ENCODE measurements at regions not wholly inside any gene's neighbourhood (a gene's known extent, or its start where the extent isn't known, plus 50 kb on each side); places are given as distances from the start of the nearest gene placed in this dataset.
"Not testable (repeated sequence)": the region's sequence is repeated elsewhere in the genome, so short reads cannot be mapped to it uniquely, and the experiment has no call there.

GRCh38 chr6:131427434-131428058, 145.5 kb upstream of the ARG1 start:
- no peak for DNase-seq

DNA sequence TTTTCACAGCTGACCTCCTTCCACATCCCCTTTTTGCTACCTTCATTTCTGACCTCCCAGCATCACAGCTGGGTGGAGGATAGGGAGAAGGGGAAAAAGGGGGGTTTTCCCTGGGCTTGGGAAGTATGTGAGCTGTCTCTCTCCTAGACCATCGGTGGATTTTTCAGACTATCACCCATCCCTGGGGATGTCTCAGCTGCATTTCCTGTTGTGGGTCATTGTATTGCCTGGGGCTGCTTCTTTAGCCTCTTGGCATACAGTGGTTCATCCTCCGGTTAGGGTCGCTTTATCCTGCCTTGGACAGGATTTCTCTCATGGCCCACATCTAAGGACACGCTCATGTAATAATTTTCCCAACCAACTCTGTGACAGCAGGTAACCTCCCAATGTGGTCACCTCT, 142.5 kb upstream of the ARG1 start:
- no peak for DNase-seq

DNA sequence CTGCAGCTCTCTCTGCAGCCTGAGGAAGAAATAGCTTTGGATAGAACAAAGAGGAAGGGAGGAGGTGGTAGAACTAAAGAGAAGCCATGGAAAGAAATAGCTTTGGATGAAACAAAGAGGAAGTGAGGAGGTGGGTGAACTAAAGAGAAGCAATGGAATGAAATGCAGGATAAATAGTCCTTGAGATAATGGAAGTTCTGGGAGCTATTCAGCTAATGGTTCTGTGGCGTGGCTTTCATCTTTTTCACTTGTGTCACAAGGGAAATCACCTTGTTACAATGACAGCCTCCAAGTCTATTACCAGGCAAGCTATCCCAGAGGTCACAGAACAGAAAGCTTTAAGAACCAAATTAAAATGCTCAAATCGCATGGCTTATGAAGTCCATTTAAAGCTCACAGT, 141.3 kb upstream of the ARG1 start:
- no peak for DNase-seq

DNA sequence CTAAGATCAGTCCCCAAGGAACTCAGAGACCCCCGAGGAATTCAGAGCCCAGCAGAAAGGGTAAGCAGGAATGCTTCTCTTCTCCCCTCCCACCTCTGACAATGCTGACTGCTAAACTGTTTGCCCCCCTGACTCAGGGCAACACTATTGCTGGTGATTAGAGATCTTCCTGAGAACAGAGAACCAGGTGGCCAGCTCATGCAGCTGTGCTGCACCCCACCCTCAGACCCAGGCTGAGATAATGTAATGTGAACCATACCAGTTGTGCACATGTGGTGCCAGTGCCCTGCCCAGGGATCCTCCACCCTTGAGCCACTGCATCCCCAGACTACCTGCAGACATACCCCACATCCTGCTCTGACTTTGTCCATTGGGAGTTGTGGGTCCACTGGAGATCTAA, 139.1 kb upstream of the ARG1 start:
- DNase-seq: no peak

- no peak for DNase-seq
These were observed 136.7 kb upstream of the ARG1 start for GRCh38 chr6:131436358-131436757.

- DNase-seq: no peak
These were observed 130.0 kb upstream of the ARG1 start for GRCh38 chr6:131443014-131443413.

DNA sequence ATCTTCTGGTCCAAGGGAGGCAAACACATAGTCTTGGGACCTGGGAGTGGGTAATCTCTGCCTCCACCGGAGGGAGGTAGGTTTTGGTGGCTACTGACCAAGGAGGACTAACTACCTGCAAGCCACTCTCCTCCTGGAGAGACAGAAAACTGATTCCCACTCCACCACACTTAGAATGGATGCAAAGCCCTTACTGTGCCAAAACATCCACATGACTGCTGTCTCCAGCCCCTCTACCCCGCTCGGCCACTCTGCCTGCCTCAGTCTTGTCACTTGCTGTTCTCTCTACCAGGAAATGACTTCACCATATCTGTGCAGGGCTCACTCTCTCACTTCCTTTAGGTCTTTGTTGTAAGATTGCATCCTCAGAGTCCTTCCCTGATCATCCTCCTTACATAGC, 129.5 kb upstream of the ARG1 start:
- no peak for DNase-seq

DNA sequence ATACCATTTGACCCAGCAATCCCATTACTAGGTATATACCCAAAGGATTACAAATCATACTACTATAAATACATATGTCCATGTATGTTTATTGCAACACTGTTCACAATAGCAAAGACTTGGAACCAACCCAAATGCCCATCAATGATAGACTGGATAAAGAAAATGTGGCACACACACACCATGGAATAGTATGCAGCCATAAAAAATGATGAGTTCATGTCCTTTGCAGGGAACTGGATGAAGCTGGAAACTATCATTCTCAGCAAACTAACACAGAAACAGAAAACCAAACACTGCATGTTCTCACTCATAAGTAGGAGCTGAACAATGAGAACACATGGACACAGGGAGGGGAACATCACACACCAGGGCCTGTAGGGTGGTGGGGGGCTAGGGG, 127.7 kb upstream of the ARG1 start:
- DNase-seq: not testable (repeated sequence)

GRCh38 chr6:131450861-131451260, 122.2 kb upstream of the ARG1 start:
- no peak for DNase-seq

DNA sequence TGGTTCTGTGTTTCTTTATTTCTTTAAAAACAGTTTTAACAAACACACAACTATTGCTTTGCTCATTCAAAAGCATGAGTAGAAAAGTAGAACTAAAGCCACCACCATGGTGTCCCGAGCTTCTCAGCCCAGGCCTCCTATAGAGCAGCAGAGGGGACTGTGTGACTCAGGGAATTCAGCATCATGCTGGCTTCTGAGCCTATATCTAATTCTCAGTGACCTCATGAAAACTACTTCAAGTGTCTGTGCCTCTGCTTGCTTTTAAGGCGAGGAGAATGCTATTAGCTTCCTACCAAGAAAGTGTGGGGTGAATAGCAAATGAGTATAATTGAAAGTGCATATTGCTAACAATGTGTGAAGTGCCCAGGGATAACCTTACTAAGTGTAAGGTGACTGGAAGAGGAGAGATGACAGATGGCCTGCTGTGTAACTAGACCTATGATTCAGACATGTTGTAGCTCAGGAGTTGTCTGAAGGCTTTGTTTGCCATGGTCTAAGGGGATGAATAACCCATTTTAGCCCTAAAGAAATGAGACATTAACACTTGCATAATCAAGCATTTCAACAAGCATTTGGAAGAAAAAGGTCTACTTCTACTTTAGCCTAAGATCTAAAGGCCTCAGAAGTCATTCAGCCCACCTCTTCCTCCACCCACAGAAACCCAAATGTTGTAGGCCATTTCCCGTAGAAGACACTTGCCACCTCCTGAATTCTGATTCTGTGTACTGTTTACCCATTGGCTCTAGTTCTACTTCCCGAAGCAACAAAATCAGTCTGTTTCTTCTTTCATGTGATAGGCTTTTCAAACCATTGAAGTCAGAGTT, 121.5 kb upstream of the ARG1 start:
- no peak for DNase-seq

DNA sequence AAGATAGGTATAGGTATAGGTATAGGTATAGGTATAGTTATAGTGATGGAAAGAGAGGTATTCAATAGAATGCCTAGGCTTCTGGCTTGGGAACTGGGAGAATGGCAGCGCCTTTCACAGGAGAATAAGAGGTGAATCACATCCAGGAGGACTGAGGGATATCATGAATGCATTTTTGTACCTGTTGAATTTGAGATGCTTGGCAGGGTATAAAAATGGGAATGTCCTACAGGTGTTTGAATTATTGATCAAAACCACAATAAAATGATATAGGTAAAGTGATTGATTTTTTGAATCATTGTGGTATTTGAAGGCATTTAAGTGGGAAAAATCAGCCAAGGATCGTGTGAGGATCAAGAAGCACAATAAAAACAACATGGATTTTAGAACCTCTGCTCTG, 119.2 kb upstream of the ARG1 start:
- no peak for DNase-seq

DNA sequence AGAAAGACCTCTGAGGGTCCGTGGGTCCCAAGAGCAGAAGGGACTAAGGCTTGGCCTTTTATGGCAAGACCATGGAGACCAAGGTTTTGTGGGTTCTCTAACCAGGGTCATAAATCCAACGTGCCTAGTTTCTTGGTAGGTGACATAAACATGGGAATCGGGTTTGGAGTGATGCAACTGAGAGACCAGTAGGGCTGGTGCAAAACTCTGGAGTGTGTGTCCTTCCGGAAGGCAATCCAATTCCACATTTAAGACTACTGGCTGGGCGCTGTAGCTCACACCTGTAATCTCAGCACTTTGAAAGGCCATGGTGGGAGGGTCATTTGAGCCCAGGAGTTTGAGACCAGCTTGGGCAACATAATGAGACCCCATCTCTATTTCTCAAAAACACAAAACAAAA, 116.5 kb upstream of the ARG1 start:
- no peak for DNase-seq

DNA sequence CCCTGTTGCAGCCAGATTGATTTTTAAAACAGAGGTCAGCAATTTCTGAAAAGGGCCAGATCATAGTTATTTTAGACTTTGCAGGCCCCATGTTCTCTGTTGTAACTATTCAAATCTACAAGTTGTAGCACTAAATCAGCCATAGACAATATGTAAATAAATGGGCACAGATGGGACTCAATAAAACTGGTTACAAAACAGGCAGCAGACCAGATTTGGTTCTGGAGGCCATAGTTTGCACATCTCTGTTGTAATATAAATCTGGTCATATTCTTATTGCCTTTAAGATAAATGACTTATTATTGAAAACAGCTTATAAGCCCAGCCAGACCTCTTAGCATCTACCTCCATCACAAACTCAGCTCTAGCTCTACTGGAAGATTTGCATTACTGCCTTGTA, 114.0 kb upstream of the ARG1 start:
- no peak for DNase-seq

GRCh38 chr6:131460614-131461000, 112.4 kb upstream of the ARG1 start:
- no peak for DNase-seq

DNA sequence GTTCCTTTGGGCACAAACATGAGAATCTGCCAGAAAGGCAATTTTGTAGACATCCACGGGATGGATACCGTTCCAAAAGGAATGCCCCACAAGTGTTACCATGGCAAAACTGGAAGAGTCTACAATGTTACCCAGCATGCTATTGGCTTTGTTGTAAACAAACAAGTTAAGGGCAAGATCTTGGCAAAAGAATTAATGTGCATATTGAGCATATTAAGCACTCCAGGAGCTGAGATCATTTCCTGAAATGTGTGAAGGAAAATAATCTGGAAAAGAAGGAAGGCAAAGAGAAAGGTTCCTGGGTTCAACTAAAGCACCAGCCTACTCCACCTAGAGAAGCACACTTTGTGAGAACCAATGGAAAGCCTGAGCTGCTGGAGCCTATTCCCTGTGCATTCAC, 103.9 kb upstream of the ARG1 start:
- no peak for DNase-seq

DNA sequence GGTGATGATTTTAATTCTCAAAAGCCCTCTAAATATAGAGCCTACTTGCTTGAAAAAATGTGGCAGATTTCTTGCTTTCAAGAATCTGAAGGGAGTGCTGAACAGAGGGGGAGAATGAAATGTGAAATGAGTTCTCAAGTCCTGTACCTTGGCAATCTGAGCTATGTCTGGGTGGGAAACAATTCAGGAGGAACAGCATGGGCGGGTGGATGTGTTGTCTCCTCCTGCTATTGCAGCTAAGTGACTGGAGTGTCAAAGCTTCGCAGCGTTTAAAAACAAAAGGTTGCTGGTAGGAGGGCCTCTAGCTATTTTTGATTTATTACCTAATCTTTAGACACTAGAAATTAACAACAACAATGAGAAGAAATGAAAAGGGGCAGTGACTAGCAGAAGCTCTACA, 102.5 kb upstream of the ARG1 start:
- no peak for DNase-seq

DNA sequence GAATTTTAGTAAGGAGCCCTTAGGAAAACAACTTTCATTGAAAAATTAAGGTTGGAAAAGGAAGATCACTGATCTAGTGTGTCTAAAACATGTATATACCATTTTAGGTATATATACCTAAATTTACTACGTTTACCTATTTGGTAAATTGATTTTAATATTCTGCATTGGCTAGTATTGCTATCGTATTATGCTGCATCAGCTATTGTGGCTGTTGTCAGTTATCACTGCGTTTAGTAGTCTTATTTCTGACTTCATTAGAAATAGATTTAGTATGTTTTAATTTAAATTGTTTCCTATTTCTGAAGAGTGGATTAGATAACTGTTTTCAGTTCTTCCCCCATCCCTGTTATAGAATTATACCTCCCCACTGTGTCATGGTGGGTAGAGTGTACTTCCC, 101.7 kb upstream of the ARG1 start:
- DNase-seq: no peak

GRCh38 chr6:131473303-131473702, 99.7 kb upstream of the ARG1 start:
- DNase-seq: not testable (repeated sequence)

DNA sequence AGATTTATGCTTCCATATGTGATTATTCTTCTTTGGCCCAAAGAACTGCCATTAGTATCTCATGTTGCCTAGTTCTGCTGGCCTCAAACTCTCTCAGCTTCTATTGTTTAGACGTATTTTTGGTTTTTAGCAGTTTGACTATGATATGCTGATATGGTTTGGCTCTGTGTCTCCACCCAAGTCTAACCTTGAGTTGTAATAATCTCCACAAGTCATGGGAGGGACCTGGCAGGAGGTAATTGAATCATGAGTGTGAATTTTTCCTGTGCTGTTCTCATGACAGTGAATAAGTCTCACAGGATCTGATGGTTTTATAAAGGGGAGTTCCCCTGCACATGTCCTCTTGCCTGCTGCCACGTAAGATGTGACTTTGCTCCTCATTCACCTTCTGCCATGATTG, 96.7 kb upstream of the ARG1 start:
- DNase-seq: no peak

- DNase-seq: not testable (repeated sequence)
These were observed 94.2 kb upstream of the ARG1 start for GRCh38 chr6:131478740-131479211.

DNA sequence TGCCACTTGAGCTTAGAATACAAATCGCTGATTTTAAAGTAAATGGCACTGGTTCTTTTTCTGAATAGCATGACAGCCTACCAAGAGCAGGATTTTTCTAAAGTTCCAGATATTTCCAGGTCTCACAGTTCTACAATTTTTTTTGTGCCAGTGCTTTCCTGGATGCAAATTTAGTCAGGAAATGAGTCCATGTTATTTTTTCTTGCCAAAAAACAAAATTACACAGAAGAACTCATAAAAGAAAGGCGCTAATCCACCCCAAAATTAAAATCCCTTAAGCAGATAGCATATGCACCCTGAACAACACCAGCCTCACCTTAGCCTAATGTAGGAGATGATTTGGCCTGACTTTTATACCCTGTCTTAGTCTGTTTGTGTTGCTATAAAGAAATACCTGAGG, 86.4 kb upstream of the ARG1 start:
- no peak for DNase-seq

DNA sequence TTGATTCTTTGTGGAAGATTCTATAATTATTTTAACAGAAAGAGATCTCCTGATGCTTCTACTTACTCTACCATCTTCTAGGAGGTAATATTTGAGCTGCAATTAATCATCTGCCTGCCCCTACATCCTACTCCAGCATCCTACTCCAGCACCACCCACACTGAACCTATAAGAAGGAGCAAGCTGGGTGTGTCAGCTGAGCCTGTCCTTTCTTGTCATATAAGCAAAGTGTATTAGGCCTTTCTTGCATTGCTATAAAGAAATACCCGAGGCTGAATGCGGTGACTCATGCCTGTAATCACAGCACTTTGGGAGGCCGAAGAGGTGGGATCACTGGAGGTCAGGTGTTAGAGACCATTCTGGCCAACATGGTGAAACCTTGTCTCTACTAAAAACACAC, 84.2 kb upstream of the ARG1 start:
- DNase-seq: no peak

GRCh38 chr6:131490441-131490840, 82.6 kb upstream of the ARG1 start:
- no peak for DNase-seq

Data from renal pelvis (tissue), 1 donor.